ENCODE measurements at regions not wholly inside any gene's neighbourhood (a gene's known extent, or its start where the extent isn't known, plus 50 kb on each side); places are given as distances from the start of the nearest gene placed in this dataset.

GRCh38 chr9:1712861-1713450, 302.2 kb upstream of the SMARCA2 start:
- no peak for TF ChIP-seq CTCF (IDR thresholded peaks at IDR 0.05; ENCODE audit: unreplicated experiment in 3 of 3)
- Mint-ChIP-seq H3K27ac (no peak overlapping the region), H3K36me3 (ENCODE audit: low read depth) (no peaks in the 10 kb centered on the region), H3K27me3 (ENCODE audit: low read depth) (no peaks in the 10 kb centered on the region), H3K9me3 (no peaks in the 10 kb centered on the region), H3K4me1 (peaks cover 6% of the 10 kb centered on the region), H3K4me3 (no peak overlapping the region)

GRCh38 chr9:1713841-1714240, 301.3 kb upstream of the SMARCA2 start:
- Mint-ChIP-seq H3K36me3 (ENCODE audit: low read depth) (no peaks in the 10 kb centered on the region), H3K4me3 (no peak overlapping the region), H3K27me3 (ENCODE audit: low read depth) (no peaks in the 10 kb centered on the region), H3K27ac (no peak overlapping the region), H3K9me3 (no peaks in the 10 kb centered on the region), H3K4me1 (no peaks in the 10 kb centered on the region)
- no peak for TF ChIP-seq CTCF (IDR thresholded peaks at IDR 0.05; ENCODE audit: unreplicated experiment in 3 of 3)

GRCh38 chr9:1717882-1718281, 297.3 kb upstream of the SMARCA2 start:
- no peaks in the 10 kb centered on the region for H3K4me1 Mint-ChIP-seq
- H3K36me3 Mint-ChIP-seq (ENCODE audit: low read depth), result no peaks in the 10 kb centered on the region
- H3K27ac Mint-ChIP-seq, result no peak overlapping the region
- peaks cover 3% of the 10 kb centered on the region for H3K27me3 Mint-ChIP-seq (ENCODE audit: low read depth)
- TF ChIP-seq CTCF (IDR thresholded peaks at IDR 0.05; ENCODE audit: unreplicated experiment in 3 of 3), result no peak
- H3K4me3 Mint-ChIP-seq, result no peak overlapping the region
- no peaks in the 10 kb centered on the region for H3K9me3 Mint-ChIP-seq

GRCh38 chr9:1718836-1719235, 296.3 kb upstream of the SMARCA2 start:
- Mint-ChIP-seq H3K9me3 (no peaks in the 10 kb centered on the region), H3K27ac (no peak overlapping the region), H3K4me3 (no peak overlapping the region), H3K4me1 (no peaks in the 10 kb centered on the region), H3K27me3 (ENCODE audit: low read depth) (peaks cover 3% of the 10 kb centered on the region), H3K36me3 (ENCODE audit: low read depth) (no peaks in the 10 kb centered on the region)
- no peak for TF ChIP-seq CTCF (IDR thresholded peaks at IDR 0.05; ENCODE audit: unreplicated experiment in 3 of 3)

GRCh38 chr9:1721196-1721595, 294.0 kb upstream of the SMARCA2 start:
- Mint-ChIP-seq H3K9me3 (no peaks in the 10 kb centered on the region), H3K4me3 (no peak overlapping the region), H3K27me3 (ENCODE audit: low read depth) (peaks cover 3% of the 10 kb centered on the region), H3K4me1 (peaks cover 4% of the 10 kb centered on the region), H3K27ac (no peak overlapping the region), H3K36me3 (ENCODE audit: low read depth) (no peaks in the 10 kb centered on the region)
- no peak for TF ChIP-seq CTCF (IDR thresholded peaks at IDR 0.05; ENCODE audit: unreplicated experiment in 3 of 3)

GRCh38 chr9:1722404-1722803, 292.7 kb upstream of the SMARCA2 start:
- H3K4me1 Mint-ChIP-seq, result peaks cover 4% of the 10 kb centered on the region
- H3K27ac Mint-ChIP-seq, result no peak overlapping the region
- no peaks in the 10 kb centered on the region for H3K36me3 Mint-ChIP-seq (ENCODE audit: low read depth)
- H3K4me3 Mint-ChIP-seq, result no peak overlapping the region
- H3K27me3 Mint-ChIP-seq (ENCODE audit: low read depth), result peaks cover 3% of the 10 kb centered on the region
- TF ChIP-seq CTCF (IDR thresholded peaks at IDR 0.05; ENCODE audit: unreplicated experiment in 3 of 3), result no peak
- no peaks in the 10 kb centered on the region for H3K9me3 Mint-ChIP-seq

Measured in nephron (organoid).